ENCODE measurements at regions not wholly inside any gene's neighbourhood (a gene's known extent, or its start where the extent isn't known, plus 50 kb on each side); places are given as distances from the start of the nearest gene placed in this dataset.

- TF ChIP-seq REST (IDR thresholded peaks at IDR 0.05; ENCODE audit: unreplicated experiment) = no peak
Measured at GRCh38 chr13:19071161-19071936, 110.3 kb downstream of the TUBA3C start (continued).

GRCh38 chr13:19070398-19070735 lies 111.3 kb downstream of the TUBA3C start:
- no peak overlapping the region for H3K27ac Mint-ChIP-seq
- H4K20me1 ChIP-seq (replicated peaks; ENCODE audit: insufficient read depth) = no peaks in the 10 kb centered on the region

More at GRCh38 chr13:19070398-19070735, 111.3 kb downstream of the TUBA3C start:
- no peak overlapping the region for H3K27ac ChIP-seq (ENCODE audit: low read depth)
- H3K36me3 ChIP-seq (ENCODE audit: insufficient read depth) = peaks cover 15% of the 10 kb centered on the region; the same call in 1 of the 2 replicates
- H3K27me3 ChIP-seq (ENCODE audit: insufficient read depth) = no peaks in the 10 kb centered on the region
- H3F3A ChIP-seq (replicated peaks; ENCODE audit: low read depth) = no peaks in the 10 kb centered on the region
- H3K9me2 ChIP-seq (ENCODE audit: insufficient read depth) = no peaks in the 10 kb centered on the region
- ATAC-seq (no peak), DNase-seq (ENCODE audit: low spot score) (no peak)
- no peaks in the 10 kb centered on the region for H3K4me1 ChIP-seq (ENCODE audit: insufficient read depth)
- no peak for TF ChIP-seq ZNF462 (CRISPR knock-in tag; IDR thresholded peaks at IDR 0.05)
- TF ChIP-seq JUNB (IDR thresholded peaks at IDR 0.05; ENCODE audit: unreplicated experiment) = no peak
- no peak for TF ChIP-seq NANOG (IDR thresholded peaks at IDR 0.05; ENCODE audit: borderline replicate concordance)
- TF ChIP-seq POLR2AphosphoS5 (IDR thresholded peaks at IDR 0.05; ENCODE audit: low read depth) = no peak
- no peak for TF ChIP-seq EZH2 (IDR thresholded peaks at IDR 0.05; ENCODE audit: low read depth, unreplicated experiment)
- TF ChIP-seq STAT1 (IDR thresholded peaks at IDR 0.05; ENCODE audit: unreplicated experiment) = no peak
- TF ChIP-seq ZNF331 (CRISPR knock-in tag; IDR thresholded peaks at IDR 0.05; ENCODE audit: low read depth) = no peak
- TF ChIP-seq ETS1 (IDR thresholded peaks at IDR 0.05) = no peak
- Mint-ChIP-seq H3K9me3 (peaks cover 36% of the 10 kb centered on the region), H3K36me3 (ENCODE audit: low read depth) (peaks cover 24% of the 10 kb centered on the region), H3K4me1 (no peaks in the 10 kb centered on the region), H3K27me3 (ENCODE audit: insufficient read depth, low read depth, poor library complexity) (peaks cover 2% of the 10 kb centered on the region), H3K4me3 (no peak overlapping the region)
- no peak overlapping the region for H3K4me2 ChIP-seq
- H3K4me3 ChIP-seq = no peak overlapping the region
- H2AFZ ChIP-seq = no peak overlapping the region
- no peaks in the 10 kb centered on the region for H3K79me2 ChIP-seq (replicated peaks; ENCODE audit: insufficient read depth)

All from GM23338 (cell line).